Transverse colon (tissue), 4 donors: ENCODE measurements at regions not wholly inside any gene's neighbourhood (a gene's known extent, or its start where the extent isn't known, plus 50 kb on each side); places are given as distances from the start of the nearest gene placed in this dataset.

Experiments used
- EP300 ChIP-seq: sonication (generic); formaldehyde crosslinking; IDR thresholded peaks from one replicate; pipeline ENCODE4 v1.6.1; 2017; ENCODE audit warnings: antibody characterized with exemption, low read depth
- POLR2A ChIP-seq: fragments of 450-650 bp; IDR thresholded peaks from one replicate; pipeline ENCODE4 v1.6.1; 2016; ENCODE audit warnings: antibody characterized with exemption, mild to moderate bottlenecking, moderate library complexity
- POLR2AphosphoS5 ChIP-seq, 3 donors: sonication (generic); formaldehyde crosslinking; IDR thresholded peaks; one replicate each; pipeline ENCODE4 v1.6.1; 2016; ENCODE audit warnings: antibody characterized with exemption in 3 of 3
- TF ChIP-seq, protein P1 (sequence below), 5 experiments: fragments of 200-600 bp in 3 of 5; fragments of 450-650 bp in 2 of 5; sonication (generic) in 3 of 5; IDR thresholded peaks; 1 replicate in 2 of 5; 2 replicates in 3 of 5; pipeline ENCODE4 v1.5.1; 2016 to 2017; ENCODE audit warnings: antibody characterized with exemption in 5 of 5, inconsistent platforms in 3 of 5, mild to moderate bottlenecking in 2 of 5, moderate library complexity in 1 of 5

- TF ChIP-seq, protein P1, sequence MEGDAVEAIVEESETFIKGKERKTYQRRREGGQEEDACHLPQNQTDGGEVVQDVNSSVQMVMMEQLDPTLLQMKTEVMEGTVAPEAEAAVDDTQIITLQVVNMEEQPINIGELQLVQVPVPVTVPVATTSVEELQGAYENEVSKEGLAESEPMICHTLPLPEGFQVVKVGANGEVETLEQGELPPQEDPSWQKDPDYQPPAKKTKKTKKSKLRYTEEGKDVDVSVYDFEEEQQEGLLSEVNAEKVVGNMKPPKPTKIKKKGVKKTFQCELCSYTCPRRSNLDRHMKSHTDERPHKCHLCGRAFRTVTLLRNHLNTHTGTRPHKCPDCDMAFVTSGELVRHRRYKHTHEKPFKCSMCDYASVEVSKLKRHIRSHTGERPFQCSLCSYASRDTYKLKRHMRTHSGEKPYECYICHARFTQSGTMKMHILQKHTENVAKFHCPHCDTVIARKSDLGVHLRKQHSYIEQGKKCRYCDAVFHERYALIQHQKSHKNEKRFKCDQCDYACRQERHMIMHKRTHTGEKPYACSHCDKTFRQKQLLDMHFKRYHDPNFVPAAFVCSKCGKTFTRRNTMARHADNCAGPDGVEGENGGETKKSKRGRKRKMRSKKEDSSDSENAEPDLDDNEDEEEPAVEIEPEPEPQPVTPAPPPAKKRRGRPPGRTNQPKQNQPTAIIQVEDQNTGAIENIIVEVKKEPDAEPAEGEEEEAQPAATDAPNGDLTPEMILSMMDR (IDR thresholded peaks at IDR 0.05), result no peak
- no peak for TF ChIP-seq POLR2A
- no peak for TF ChIP-seq EP300
- no peak for TF ChIP-seq POLR2AphosphoS5 (IDR thresholded peaks at IDR 0.05)
Measured at GRCh38 chr5:54793468-54794134, 191.8 kb downstream of the ESM1 start.
